ENCODE measurements at regions not wholly inside any gene's neighbourhood (a gene's known extent, or its start where the extent isn't known, plus 50 kb on each side); places are given as distances from the start of the nearest gene placed in this dataset.
"Not testable (repeated sequence)": the region's sequence is repeated elsewhere in the genome, so short reads cannot be mapped to it uniquely, and the experiment has no call there.

DNA sequence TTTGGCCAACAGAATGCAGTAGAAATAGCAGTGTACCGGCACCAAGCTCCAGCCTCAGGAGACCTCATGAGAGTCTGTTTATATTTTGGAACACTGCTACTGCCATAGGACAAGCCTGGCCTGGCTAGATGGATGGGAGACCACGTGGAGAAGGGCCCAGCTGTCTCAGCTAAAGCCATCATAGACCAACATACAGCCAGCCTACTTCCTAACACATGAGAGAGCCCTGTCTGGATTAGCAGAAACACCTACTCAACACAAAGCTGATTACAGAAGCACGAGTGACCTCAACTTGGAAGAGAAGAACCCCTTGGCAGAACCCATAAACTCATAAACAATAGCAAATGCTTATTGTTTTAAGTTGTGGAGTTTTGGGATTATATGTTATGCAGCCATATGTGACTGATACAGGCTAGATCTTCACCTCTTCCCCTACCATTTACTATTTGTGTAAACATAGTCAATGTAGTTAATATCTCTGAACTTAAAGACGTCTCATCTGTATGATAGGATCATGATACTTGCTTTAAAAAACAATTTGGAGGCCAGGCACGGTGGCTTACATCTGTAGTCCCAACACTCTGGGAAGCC, 199.4 kb upstream of the ZNF217 start:
- no peak for DNase-seq

GRCh38 chr20:53789989-53790675, 196.5 kb upstream of the ZNF217 start:
- DNase-seq: no peak

GRCh38 chr20:53788253-53789022, 194.8 kb upstream of the ZNF217 start:
- no peak for DNase-seq

- not testable (repeated sequence) for DNase-seq
These were observed 193.9 kb upstream of the ZNF217 start for GRCh38 chr20:53787491-53787931.

GRCh38 chr20:53786445-53787267, 193.0 kb upstream of the ZNF217 start:
- DNase-seq: peak; percentile 3

DNA sequence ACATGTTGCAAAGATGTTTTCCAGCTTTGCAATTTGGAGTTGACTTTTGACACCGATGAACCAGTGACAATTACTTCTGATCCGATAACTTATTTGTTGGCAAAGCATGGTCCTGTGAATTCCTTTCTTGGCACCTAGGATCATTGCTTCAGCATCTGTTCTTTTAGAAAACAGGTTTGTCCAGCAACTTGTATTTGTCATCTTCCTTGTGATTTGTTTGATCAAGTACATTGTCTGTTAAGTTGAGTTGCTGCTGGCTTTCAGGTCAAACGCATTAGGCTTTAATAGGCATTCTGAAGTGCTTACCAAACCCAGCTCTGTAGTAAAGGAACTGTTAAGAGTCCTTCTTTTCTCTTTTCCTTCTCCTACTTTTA, 192.4 kb upstream of the ZNF217 start:
- DNase-seq: peak; percentile 69

GRCh38 chr20:53785320-53785719, 191.7 kb upstream of the ZNF217 start:
- DNase-seq: no peak

DNA sequence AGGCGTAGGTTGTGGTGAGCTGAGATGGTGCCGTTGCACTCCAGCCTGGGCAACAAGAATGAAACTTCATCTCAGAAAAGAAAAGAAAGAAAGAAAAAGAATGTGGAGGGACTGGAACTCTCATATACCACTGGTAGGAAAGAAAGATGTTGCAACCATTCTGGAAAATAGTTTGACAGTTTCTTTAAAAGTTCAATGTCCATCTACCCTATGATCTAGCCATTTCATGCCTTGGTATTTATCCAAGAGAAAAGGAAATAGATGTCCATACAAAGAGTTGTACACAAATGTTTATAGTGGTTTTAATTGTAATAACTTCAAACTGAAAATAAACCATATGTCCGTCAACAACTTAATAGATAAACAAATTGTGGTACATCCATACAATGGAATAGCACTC, 190.1 kb upstream of the ZNF217 start:
- DNase-seq: no peak

DNA sequence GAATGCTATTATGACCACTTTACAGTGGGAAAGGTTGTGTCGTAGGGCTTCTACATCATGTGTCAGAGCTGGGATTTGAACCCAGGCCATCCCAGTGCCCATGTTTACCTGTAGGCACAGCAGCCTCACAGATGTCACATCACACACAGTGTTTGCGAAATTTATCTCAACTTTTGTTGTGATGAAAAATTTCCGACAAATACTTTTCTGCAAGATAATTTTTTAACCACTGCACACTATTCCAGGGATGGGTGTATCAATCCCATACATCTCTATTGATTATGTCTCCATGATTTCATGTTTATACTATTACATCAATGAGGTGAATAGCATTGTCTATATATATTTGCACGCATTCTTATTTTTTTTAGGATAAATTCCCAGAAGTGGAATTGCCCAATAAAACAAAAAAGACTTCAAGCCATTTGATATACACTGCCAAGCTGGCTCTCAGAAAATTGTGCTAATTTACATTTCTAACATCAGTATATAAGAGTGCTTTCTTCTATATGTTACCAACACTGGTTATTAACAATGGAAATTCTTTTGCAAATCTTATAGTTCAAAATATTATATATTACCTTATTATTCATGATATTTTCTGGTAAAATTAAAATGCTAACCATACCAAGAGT, 189.1 kb upstream of the ZNF217 start:
- DNase-seq: no peak

DNA sequence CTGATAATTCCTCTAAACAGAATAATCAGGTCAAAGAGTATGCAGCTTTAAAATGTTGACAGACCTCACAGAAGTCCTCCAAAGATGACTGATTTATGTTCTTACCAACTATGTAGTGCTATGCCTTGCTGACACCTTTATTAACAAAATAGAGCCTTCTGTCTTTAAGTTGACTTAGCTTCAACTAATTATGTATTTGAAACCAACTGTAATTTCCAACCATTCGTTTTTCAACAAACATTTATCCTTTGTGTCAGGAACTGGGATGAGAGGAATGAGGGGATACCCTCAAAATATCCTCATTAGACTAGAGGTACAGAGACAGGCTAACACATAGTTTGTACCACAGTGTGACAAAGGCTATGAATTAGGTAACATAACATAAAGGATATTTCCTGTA, 186.2 kb upstream of the ZNF217 start:
- DNase-seq: no peak

- no peak for DNase-seq
These were observed 185.1 kb upstream of the ZNF217 start for GRCh38 chr20:53778736-53779135.

GRCh38 chr20:53778041-53778516, 184.4 kb upstream of the ZNF217 start:
- DNase-seq: no peak

- DNase-seq: not testable (repeated sequence)
These were observed 183.8 kb upstream of the ZNF217 start for GRCh38 chr20:53777402-53777801.

DNA sequence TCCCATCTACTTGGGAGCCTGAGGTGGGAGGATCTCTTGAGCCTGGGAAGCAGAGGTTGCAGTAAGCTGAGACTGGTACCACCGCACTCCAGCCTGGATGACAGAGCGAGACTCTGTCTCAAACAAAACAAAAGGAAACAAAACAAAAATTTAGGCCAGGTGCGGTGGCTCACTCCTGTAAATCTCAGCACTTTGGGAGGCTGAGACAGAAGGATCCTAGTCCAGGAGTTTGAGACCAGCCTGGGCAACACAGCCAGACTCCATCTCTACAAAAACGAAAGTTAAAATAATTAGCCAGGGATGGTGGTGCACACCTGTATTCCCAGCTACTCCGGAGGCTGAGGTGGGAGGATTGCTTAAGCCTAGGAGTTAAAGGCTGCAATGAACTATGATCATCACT, 183.2 kb upstream of the ZNF217 start:
- no peak for DNase-seq

- no peak for DNase-seq
These were observed 181.0 kb upstream of the ZNF217 start for GRCh38 chr20:53774461-53775203.

DNA sequence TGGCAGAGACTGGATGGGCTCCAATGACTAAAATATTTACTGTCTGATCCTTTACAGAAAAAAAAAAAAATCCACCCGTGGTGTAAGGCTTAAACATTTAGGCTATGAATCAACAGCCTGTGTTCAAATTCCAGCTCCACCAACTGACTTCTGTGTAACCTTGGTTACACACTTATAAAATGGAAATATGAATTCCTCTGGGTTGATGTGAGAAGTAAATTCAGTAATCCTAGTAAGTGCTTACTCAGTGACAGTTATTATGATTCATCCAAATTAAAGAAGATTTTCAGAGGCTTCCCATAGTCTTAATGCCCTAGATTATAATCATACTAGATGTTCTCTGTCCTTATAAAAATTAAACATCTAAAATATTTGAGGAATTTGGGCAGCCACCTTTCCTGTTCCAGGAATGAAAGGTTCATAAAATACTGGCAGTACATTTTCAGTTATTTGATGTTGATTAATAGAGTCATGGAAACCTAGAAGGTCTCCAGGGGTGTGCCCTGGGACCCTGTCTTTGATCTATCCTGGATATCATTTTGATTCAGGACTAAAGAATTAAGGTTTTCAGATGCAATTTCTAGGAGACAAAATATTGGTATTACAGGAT, 180.3 kb upstream of the ZNF217 start:
- DNase-seq: no peak

GRCh38 chr20:53773066-53773791, 179.6 kb upstream of the ZNF217 start:
- not testable (repeated sequence) for DNase-seq

DNA sequence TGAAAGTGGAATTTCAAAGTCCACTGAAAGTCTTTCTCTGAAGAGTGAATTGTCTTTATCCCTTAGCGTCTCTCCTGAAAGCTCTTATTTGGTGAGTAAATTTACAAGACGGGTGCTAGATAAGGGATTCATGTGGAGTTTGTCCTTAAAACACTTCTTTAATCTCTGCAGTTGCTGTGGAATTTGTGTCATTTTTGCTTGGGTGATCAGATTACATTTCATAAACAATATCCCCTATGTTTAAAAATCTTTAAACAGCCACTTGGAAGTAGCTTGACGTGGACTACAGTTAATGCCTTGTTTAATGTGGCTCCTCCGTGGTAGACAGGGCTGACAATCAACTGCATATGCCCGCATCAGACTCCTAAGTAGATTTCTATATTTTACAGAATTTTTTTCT, 175.4 kb upstream of the ZNF217 start:
- no peak for DNase-seq

DNA sequence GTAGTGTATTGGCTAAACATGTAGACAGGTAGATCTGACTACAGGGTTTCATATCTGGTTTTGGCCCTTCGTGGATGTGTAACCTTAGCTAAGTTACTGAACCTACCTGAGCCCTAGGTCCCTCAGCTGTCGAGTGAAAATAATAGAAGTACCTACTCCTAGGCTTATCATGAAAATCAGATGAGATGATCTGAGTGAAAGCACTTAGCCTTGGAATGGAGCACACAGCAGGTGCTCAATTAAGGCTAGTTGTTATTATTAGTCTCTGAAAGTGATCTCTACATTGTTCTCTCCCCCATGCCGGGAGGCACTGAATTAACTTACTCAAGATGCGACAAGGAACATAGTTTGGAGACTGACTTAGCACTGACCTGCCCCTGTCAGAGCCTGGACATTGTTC, 174.7 kb upstream of the ZNF217 start:
- DNase-seq: no peak

DNA sequence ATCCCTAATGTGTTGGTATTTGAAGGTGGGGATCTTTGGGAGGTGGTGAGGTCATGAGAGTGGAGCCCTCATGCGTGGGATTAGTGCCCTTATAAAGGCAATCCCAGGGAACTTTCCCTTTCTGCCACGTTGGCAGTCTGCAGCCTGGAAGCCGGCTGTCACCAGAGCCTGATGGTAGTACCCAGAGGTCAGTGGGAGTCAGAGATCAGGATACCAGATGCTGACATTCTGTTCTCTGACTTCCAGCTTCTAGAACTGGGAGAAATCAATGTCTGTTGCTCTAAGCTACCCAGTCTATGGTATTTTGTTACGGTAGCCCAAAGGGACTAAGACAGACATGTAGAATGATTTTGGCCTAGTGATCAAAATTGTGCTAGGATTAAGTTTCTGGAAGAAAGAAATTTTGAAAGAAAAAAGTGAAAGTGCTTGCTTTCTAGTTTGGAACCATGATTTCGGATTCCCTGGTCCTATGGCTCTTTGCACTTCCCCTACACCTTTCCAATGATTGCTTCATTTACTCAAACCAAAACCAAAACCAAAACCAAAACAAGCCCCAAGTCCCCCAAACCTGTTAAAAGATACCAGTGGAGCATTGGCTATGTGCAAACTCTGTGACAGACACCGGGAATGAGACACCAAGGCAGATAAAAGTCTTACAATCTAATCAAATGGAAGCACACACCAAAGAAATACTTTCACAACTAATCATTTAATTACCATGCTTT, 173.7 kb upstream of the ZNF217 start:
- DNase-seq: no peak
